OCI-LY7 (cell line): ENCODE measurements at regions not wholly inside any gene's neighbourhood (a gene's known extent, or its start where the extent isn't known, plus 50 kb on each side); places are given as distances from the start of the nearest gene placed in this dataset.

ENCODE experiments used
- BruUV-seq: library from RNA; stranded (reverse); fragments of 400-500 nt; replicated peaks from 2 replicates; lab custom pipeline; 2021; lab: Mats Ljungman, UMichigan
- CTCF ChIA-PET: fragments of 300-600 bp; sonication (Branson Sonifier 250); formaldehyde crosslinking; loops from one replicate; lab custom pipeline; 2022; ENCODE audit warnings: antibody characterized with exemption; ENCODE audit not compliant: unreplicated experiment; lab: Charles Lee
- POLR2A ChIA-PET: fragments of 300-600 bp; sonication (Branson Sonifier 250); formaldehyde crosslinking; loops from one replicate; lab custom pipeline; 2022; ENCODE audit warnings: antibody characterized with exemption; lab: Charles Lee
- DNase-seq: peaks from one replicate; pipeline ENCODE4 v3.0.0-alpha.2; 2015; ENCODE audit warnings: low spot score
- H2AFZ ChIP-seq: fragments of 200-600 bp; sonication (generic), shearing (Covaris generic); 2 replicates; pipeline ENCODE4 v1.6.1; 2014; ENCODE audit warnings: mild to moderate bottlenecking, antibody characterized with exemption, low read length, moderate library complexity
- H3K27ac ChIP-seq: fragments of 200-600 bp; sonication (generic); 2 replicates; pipeline ENCODE4 v1.5.1; 2014; ENCODE audit warnings: mixed run types, low read depth, mild to moderate bottlenecking, moderate library complexity, low read length, inconsistent platforms; ENCODE audit not compliant: poor library complexity, severe bottlenecking
- H3K36me3 ChIP-seq: fragments of 200-600 bp; sonication (generic); 2 replicates; pipeline ENCODE4 v1.6.1; 2014; ENCODE audit warnings: mild to moderate bottlenecking, antibody characterized with exemption, low read length, moderate library complexity, mixed read lengths; ENCODE audit not compliant: insufficient read depth
- H3K4me1 ChIP-seq: fragments of 200-600 bp; sonication (generic); 2 replicates; pipeline ENCODE4 v1.5.1; 2014; ENCODE audit warnings: mild to moderate bottlenecking, low read length; ENCODE audit not compliant: insufficient read depth, poor library complexity, severe bottlenecking
- H3K4me2 ChIP-seq: fragments of 200-600 bp; sonication (generic); 2 replicates; pipeline ENCODE4 v1.6.1; 2014; ENCODE audit warnings: mild to moderate bottlenecking, low read length
- H3K4me3 ChIP-seq: fragments of 200-600 bp; sonication (generic); 2 replicates; pipeline ENCODE4 v1.5.1; 2014; ENCODE audit warnings: mild to moderate bottlenecking, low read depth, low read length; ENCODE audit not compliant: poor library complexity, severe bottlenecking
- H3K79me2 ChIP-seq: fragments of 200-600 bp; sonication (generic); 2 replicates; pipeline ENCODE4 v1.6.1; 2016; ENCODE audit warnings: low read depth, mild to moderate bottlenecking, low read length, moderate library complexity, mixed read lengths; ENCODE audit not compliant: insufficient read depth
- H3K9me2 ChIP-seq: fragments of 200-600 bp; sonication (generic); 2 replicates; pipeline ENCODE4 v1.6.1; 2016; ENCODE audit warnings: mild to moderate bottlenecking, low read length, mixed read lengths; ENCODE audit not compliant: insufficient read depth
- H3K9me3 ChIP-seq: fragments of 200-600 bp; sonication (generic); 2 replicates; pipeline ENCODE4 v1.6.1; 2014; ENCODE audit warnings: mild to moderate bottlenecking, mixed run types, low read length, mixed read lengths
- H4K20me1 ChIP-seq: fragments of 200-600 bp; sonication (generic); 2 replicates; pipeline ENCODE4 v1.6.1; 2014; ENCODE audit warnings: mild to moderate bottlenecking, antibody characterized with exemption, low read length, moderate library complexity, mixed read lengths; ENCODE audit not compliant: insufficient read depth
- EZH2phosphoT487 ChIP-seq: fragments of 200-600 bp; sonication (generic); IDR thresholded peaks from 2 replicates; pipeline ENCODE4 v1.6.1; 2018; ENCODE audit warnings: low read depth, borderline replicate concordance, mild to moderate bottlenecking, mixed run types, antibody characterized with exemption, low read length, moderate library complexity, mixed read lengths
- intact Hi-C: fragments of 100-400 bp; cut with micrococcal nuclease; formaldehyde crosslinking; loops from one replicate; pipeline ENCODE4 v1.10.0; 2022; ENCODE audit not compliant: unreplicated experiment
- TF ChIP-seq, protein P1 (sequence below): fragments of 200-600 bp; sonication (generic); conservative IDR thresholded peaks from 2 replicates; pipeline ENCODE4 v1.5.1; 2014; ENCODE audit warnings: mild to moderate bottlenecking, antibody characterized with exemption, low read length, moderate library complexity, mixed read lengths

DNA sequence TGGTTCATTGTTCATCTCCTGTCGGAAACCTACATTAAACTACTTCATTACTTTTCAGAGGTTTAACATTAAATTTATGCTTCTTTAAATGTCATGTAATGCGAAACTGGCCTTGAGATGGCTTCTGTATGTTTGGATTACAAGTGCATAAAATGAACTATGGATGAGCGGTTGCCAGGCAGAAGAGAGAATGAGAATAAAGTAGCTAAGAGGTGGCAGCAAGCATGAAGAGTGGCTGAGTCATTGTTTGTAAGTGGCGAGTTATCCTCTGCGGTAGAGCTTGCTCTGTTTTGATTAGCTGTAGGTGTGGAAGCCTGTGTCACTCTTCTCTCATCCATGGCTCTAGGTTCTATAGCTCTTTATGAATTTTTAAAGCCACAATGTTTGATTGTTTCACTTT lies 1139.6 kb upstream of the PCDH9 start:
- no peak for DNase-seq
- no peaks in the 10 kb centered on the region for H4K20me1 ChIP-seq
- H3K4me2 ChIP-seq = no peak overlapping the region
- ChIA-PET CTCF (no interaction called here), POLR2A (no interaction called here)
- H3K79me2 ChIP-seq = no peaks in the 10 kb centered on the region
- TF ChIP-seq, protein P1, sequence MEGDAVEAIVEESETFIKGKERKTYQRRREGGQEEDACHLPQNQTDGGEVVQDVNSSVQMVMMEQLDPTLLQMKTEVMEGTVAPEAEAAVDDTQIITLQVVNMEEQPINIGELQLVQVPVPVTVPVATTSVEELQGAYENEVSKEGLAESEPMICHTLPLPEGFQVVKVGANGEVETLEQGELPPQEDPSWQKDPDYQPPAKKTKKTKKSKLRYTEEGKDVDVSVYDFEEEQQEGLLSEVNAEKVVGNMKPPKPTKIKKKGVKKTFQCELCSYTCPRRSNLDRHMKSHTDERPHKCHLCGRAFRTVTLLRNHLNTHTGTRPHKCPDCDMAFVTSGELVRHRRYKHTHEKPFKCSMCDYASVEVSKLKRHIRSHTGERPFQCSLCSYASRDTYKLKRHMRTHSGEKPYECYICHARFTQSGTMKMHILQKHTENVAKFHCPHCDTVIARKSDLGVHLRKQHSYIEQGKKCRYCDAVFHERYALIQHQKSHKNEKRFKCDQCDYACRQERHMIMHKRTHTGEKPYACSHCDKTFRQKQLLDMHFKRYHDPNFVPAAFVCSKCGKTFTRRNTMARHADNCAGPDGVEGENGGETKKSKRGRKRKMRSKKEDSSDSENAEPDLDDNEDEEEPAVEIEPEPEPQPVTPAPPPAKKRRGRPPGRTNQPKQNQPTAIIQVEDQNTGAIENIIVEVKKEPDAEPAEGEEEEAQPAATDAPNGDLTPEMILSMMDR = no peak
- no peak for TF ChIP-seq EZH2phosphoT487
- H3K27ac ChIP-seq = no peak overlapping the region
- BruUV-seq = no TSS peak
- no peak overlapping the region for H2AFZ ChIP-seq
- intact Hi-C loops = no loop called here
- no peaks in the 10 kb centered on the region for H3K9me2 ChIP-seq
- H3K9me3 ChIP-seq = no peaks in the 10 kb centered on the region
- no peak overlapping the region for H3K4me3 ChIP-seq
- H3K36me3 ChIP-seq = no peaks in the 10 kb centered on the region
- H3K4me1 ChIP-seq = no peaks in the 10 kb centered on the region

DNA sequence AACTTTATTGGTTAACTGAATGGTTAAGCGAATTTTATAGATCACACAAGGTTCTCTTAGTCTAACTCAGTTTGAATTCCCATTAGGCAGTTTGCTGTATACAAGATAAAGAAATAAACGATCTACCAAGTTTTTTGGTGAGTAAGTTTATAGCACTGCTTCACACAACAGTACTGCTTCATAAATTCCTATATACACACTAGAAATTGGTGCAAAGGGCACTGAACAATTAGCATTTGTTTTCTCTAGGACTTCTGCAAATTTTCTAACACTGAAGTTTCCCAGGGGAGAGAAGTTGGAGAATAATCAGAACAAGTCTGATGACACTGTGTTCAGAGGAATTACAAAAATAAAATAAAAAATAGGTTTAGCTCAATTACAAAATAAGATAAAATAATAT lies 1138.8 kb upstream of the PCDH9 start:
- Histone ChIP-seq H3K4me3 (no peak overlapping the region), H3K4me1 (no peaks in the 10 kb centered on the region), H3K79me2 (no peaks in the 10 kb centered on the region), H4K20me1 (no peaks in the 10 kb centered on the region), H3K36me3 (no peaks in the 10 kb centered on the region), H3K9me2 (no peaks in the 10 kb centered on the region), H3K4me2 (no peak overlapping the region), H2AFZ (no peak overlapping the region), H3K27ac (no peak overlapping the region), H3K9me3 (no peaks in the 10 kb centered on the region)
- ChIA-PET POLR2A (no interaction called here), CTCF (no interaction called here)
- BruUV-seq = no TSS peak
- intact Hi-C loops = no loop called here
- TF ChIP-seq, protein P1 = no peak
- TF ChIP-seq EZH2phosphoT487 = no peak
- DNase-seq = no peak

DNA sequence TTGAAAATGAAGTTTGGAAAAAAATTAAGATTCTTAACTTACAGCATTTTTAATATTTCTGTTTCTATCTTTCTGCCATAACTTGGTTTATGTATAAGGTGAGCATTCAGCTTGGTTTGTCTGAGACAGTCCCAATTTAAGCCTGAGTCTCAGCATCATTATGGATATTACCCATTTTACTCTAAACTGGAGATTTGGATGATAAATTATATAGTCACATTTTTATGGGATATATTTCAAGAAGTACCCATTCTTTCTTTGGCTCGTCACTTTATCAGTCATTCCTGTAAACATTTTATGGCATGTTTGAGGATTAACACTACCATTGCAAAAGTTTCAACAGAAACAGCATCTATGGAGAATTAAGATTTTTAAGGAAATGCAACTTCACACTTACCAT lies 1129.0 kb upstream of the PCDH9 start:
- DNase-seq = no peak
- H3K4me3 ChIP-seq = no peak overlapping the region
- H3K9me3 ChIP-seq = no peaks in the 10 kb centered on the region
- no peaks in the 10 kb centered on the region for H3K79me2 ChIP-seq
- TF ChIP-seq EZH2phosphoT487 = no peak
- BruUV-seq = no TSS peak
- no peaks in the 10 kb centered on the region for H3K4me1 ChIP-seq
- intact Hi-C loops = no loop called here
- no peaks in the 10 kb centered on the region for H3K36me3 ChIP-seq
- H3K4me2 ChIP-seq = no peak overlapping the region
- CTCF ChIA-PET = no interaction called here
- POLR2A ChIA-PET = no interaction called here
- no peak overlapping the region for H3K27ac ChIP-seq
- H3K9me2 ChIP-seq = no peaks in the 10 kb centered on the region
- H2AFZ ChIP-seq = no peak overlapping the region
- H4K20me1 ChIP-seq = no peaks in the 10 kb centered on the region
